Stimulated activated naive B cell treated with anti-CD40 and anti-IgM and Interleukin-4, amounts not matched to agents 10 μg/mL and 1 μg/mL and 100 μg/mL, for 72 hours (primary cell): ENCODE measurements at regions not wholly inside any gene's neighbourhood (a gene's known extent, or its start where the extent isn't known, plus 50 kb on each side); places are given as distances from the start of the nearest gene placed in this dataset.
A peak's percentile ranks its signal among the peaks of the same experiment; 100 is the strongest.

Source experiments
- ATAC-seq, 2 donors: fragments of 150-1000 bp; cut with Tn5 transposase; replicated peaks; 2 replicates each; pipeline ENCODE4 v1.10.0; 2021; ENCODE audit warnings: moderate library complexity in 1 of 2
- DNase-seq: peaks from one replicate; pipeline ENCODE4 v3.0.0; 2021
- H3K27ac Mint-ChIP-seq: one replicate; pipeline ENCODE4 v1.8.0; 2022; ENCODE audit warnings: mild to moderate bottlenecking, mixed read lengths
- H3K27me3 Mint-ChIP-seq, 2 donors: one replicate each; pipeline ENCODE4 v1.8.0; 2022; ENCODE audit warnings: mixed read lengths in 2 of 2
- H3K36me3 Mint-ChIP-seq, 2 donors: one replicate each; pipeline ENCODE4 v1.8.0; 2022; ENCODE audit warnings: mixed read lengths in 2 of 2, mild to moderate bottlenecking in 1 of 2
- H3K4me1 Mint-ChIP-seq, 2 donors: one replicate each; pipeline ENCODE4 v1.8.0; 2022; ENCODE audit warnings: mixed read lengths in 2 of 2, mild to moderate bottlenecking in 1 of 2
- H3K4me3 Mint-ChIP-seq, 2 donors: one replicate each; pipeline ENCODE4 v1.8.0; 2022; ENCODE audit warnings: mild to moderate bottlenecking in 2 of 2, mixed read lengths in 2 of 2, moderate library complexity in 1 of 2
- H3K9me3 Mint-ChIP-seq, 2 donors: one replicate each; pipeline ENCODE4 v1.8.0; 2022; ENCODE audit warnings: mixed read lengths in 2 of 2, mild to moderate bottlenecking in 1 of 2

GRCh38 chr15:85992224-85992623, 87.4 kb upstream of the AGBL1 start:
- DNase-seq (no peak), ATAC-seq (no peak)
- H3K27me3 Mint-ChIP-seq, result no peaks in the 10 kb centered on the region
- H3K4me3 Mint-ChIP-seq, result no peak overlapping the region
- peaks cover 0 to 4% of the 10 kb centered on the region in 2 donors for H3K4me1 Mint-ChIP-seq
- peaks cover 3% of the 10 kb centered on the region in 2 donors for H3K9me3 Mint-ChIP-seq
- H3K27ac Mint-ChIP-seq, result no peak overlapping the region
- no peaks in the 10 kb centered on the region for H3K36me3 Mint-ChIP-seq

- no peak for ATAC-seq
- no peak for DNase-seq
- no peaks in the 10 kb centered on the region for H3K36me3 Mint-ChIP-seq
- peaks cover 3% of the 10 kb centered on the region in 2 donors for H3K9me3 Mint-ChIP-seq
- peaks cover 0 to under 1% of the 10 kb centered on the region in 2 donors for H3K4me1 Mint-ChIP-seq
- no peak overlapping the region for H3K27ac Mint-ChIP-seq
- H3K4me3 Mint-ChIP-seq, result no peak overlapping the region
- no peaks in the 10 kb centered on the region for H3K27me3 Mint-ChIP-seq
These were observed 86.6 kb upstream of the AGBL1 start for GRCh38 chr15:85993116-85993515.

GRCh38 chr15:85997618-85998017, 82.1 kb upstream of the AGBL1 start:
- Mint-ChIP-seq H3K36me3 (no peaks in the 10 kb centered on the region), H3K9me3 (peaks cover 3% of the 10 kb centered on the region in 2 donors), H3K4me1 (no peaks in the 10 kb centered on the region), H3K4me3 (no peak overlapping the region), H3K27ac (no peak overlapping the region), H3K27me3 (peaks cover 0 to under 1% of the 10 kb centered on the region in 2 donors)
- no peak for DNase-seq
- ATAC-seq, result no peak

- Mint-ChIP-seq H3K9me3 (peaks cover under 1 to 5% of the 10 kb centered on the region in 2 donors), H3K36me3 (no peaks in the 10 kb centered on the region), H3K27ac (no peak overlapping the region), H3K4me3 (no peak overlapping the region), H3K4me1 (no peaks in the 10 kb centered on the region), H3K27me3 (peaks cover 3 to 10% of the 10 kb centered on the region in 2 donors)
- DNase-seq (no peak), ATAC-seq (no peak)
These were observed 80.0 kb upstream of the AGBL1 start for GRCh38 chr15:85999658-86000057.

GRCh38 chr15:86001200-86001599, 78.5 kb upstream of the AGBL1 start:
- no peak for ATAC-seq
- no peak for DNase-seq
- Mint-ChIP-seq H3K4me1 (no peaks in the 10 kb centered on the region), H3K9me3 (peaks cover 0 to 2% of the 10 kb centered on the region in 2 donors), H3K27ac (no peak overlapping the region), H3K36me3 (no peaks in the 10 kb centered on the region), H3K4me3 (no peak overlapping the region), H3K27me3 (peaks cover 3 to 10% of the 10 kb centered on the region in 2 donors)

GRCh38 chr15:86002444-86002843, 77.2 kb upstream of the AGBL1 start:
- no peak for DNase-seq
- H3K27me3 Mint-ChIP-seq, result peaks cover 3 to 10% of the 10 kb centered on the region in 2 donors
- no peak overlapping the region for H3K4me3 Mint-ChIP-seq
- no peak overlapping the region for H3K27ac Mint-ChIP-seq
- no peak for ATAC-seq
- no peaks in the 10 kb centered on the region for H3K36me3 Mint-ChIP-seq
- no peaks in the 10 kb centered on the region for H3K4me1 Mint-ChIP-seq
- H3K9me3 Mint-ChIP-seq, result peaks cover 0 to 2% of the 10 kb centered on the region in 2 donors

- Mint-ChIP-seq H3K27ac (no peak overlapping the region), H3K27me3 (peaks cover 3 to 10% of the 10 kb centered on the region in 2 donors), H3K36me3 (no peaks in the 10 kb centered on the region), H3K4me3 (no peak overlapping the region), H3K4me1 (peaks cover 0 to 5% of the 10 kb centered on the region in 2 donors), H3K9me3 (peaks cover 0 to 2% of the 10 kb centered on the region in 2 donors)
- DNase-seq (no peak), ATAC-seq (no peak)
These were observed 75.6 kb upstream of the AGBL1 start for GRCh38 chr15:86004061-86004460.

- no peak overlapping the region for H3K27ac Mint-ChIP-seq
- H3K9me3 Mint-ChIP-seq, result peaks cover 0 to 2% of the 10 kb centered on the region in 2 donors
- H3K27me3 Mint-ChIP-seq, result peaks cover 3 to 10% of the 10 kb centered on the region in 2 donors
- peaks cover 0 to 10% of the 10 kb centered on the region in 2 donors for H3K4me1 Mint-ChIP-seq
- ATAC-seq (no peak), DNase-seq (no peak)
- H3K4me3 Mint-ChIP-seq, result no peak overlapping the region
- no peaks in the 10 kb centered on the region for H3K36me3 Mint-ChIP-seq
These were observed 73.1 kb upstream of the AGBL1 start for GRCh38 chr15:86006546-86006945.

- peak; percentile 96 to 97 for ATAC-seq
- Mint-ChIP-seq H3K9me3 (no peaks in the 10 kb centered on the region), H3K27ac (no peak overlapping the region), H3K4me1 (peaks cover 0 to 10% of the 10 kb centered on the region in 2 donors), H3K4me3 (no peak overlapping the region), H3K36me3 (no peaks in the 10 kb centered on the region), H3K27me3 (no peaks in the 10 kb centered on the region)
- DNase-seq, result peak; percentile 26
These were observed 69.9 kb upstream of the AGBL1 start for GRCh38 chr15:86009727-86010126.

- H3K4me1 Mint-ChIP-seq, result peaks cover 0 to 10% of the 10 kb centered on the region in 2 donors
- DNase-seq, result no peak
- no peaks in the 10 kb centered on the region for H3K36me3 Mint-ChIP-seq
- H3K9me3 Mint-ChIP-seq, result no peaks in the 10 kb centered on the region
- ATAC-seq, result no peak
- H3K27me3 Mint-ChIP-seq, result no peaks in the 10 kb centered on the region
- H3K4me3 Mint-ChIP-seq, result no peak overlapping the region
- no peak overlapping the region for H3K27ac Mint-ChIP-seq
These were observed 69.3 kb upstream of the AGBL1 start for GRCh38 chr15:86010398-86010797.

GRCh38 chr15:86010891-86011290, 68.8 kb upstream of the AGBL1 start:
- no peak overlapping the region for H3K27ac Mint-ChIP-seq
- no peaks in the 10 kb centered on the region for H3K36me3 Mint-ChIP-seq
- H3K9me3 Mint-ChIP-seq, result no peaks in the 10 kb centered on the region
- H3K27me3 Mint-ChIP-seq, result no peaks in the 10 kb centered on the region
- H3K4me3 Mint-ChIP-seq, result no peak overlapping the region
- peaks cover 0 to 10% of the 10 kb centered on the region in 2 donors for H3K4me1 Mint-ChIP-seq
- DNase-seq, result no peak
- ATAC-seq, result no peak

GRCh38 chr15:86014016-86014415, 65.7 kb upstream of the AGBL1 start:
- ATAC-seq (no peak), DNase-seq (no peak)
- Mint-ChIP-seq H3K27ac (no peak overlapping the region), H3K27me3 (no peaks in the 10 kb centered on the region), H3K36me3 (no peaks in the 10 kb centered on the region), H3K4me1 (peaks cover 0 to 6% of the 10 kb centered on the region in 2 donors), H3K9me3 (no peaks in the 10 kb centered on the region), H3K4me3 (no peak overlapping the region)

- Mint-ChIP-seq H3K4me3 (no peak overlapping the region), H3K4me1 (no peaks in the 10 kb centered on the region), H3K27me3 (peaks cover 0 to 5% of the 10 kb centered on the region in 2 donors), H3K27ac (no peak overlapping the region), H3K36me3 (no peaks in the 10 kb centered on the region), H3K9me3 (no peaks in the 10 kb centered on the region)
- no peak for ATAC-seq
- DNase-seq, result no peak
These were observed 62.9 kb upstream of the AGBL1 start for GRCh38 chr15:86016750-86017149.

- no peaks in the 10 kb centered on the region for H3K4me1 Mint-ChIP-seq
- ATAC-seq (no peak), DNase-seq (no peak)
- no peak overlapping the region for H3K4me3 Mint-ChIP-seq
- H3K9me3 Mint-ChIP-seq, result no peaks in the 10 kb centered on the region
- H3K27me3 Mint-ChIP-seq, result peaks cover 5 to 6% of the 10 kb centered on the region in 2 donors
- H3K36me3 Mint-ChIP-seq, result no peaks in the 10 kb centered on the region
- no peak overlapping the region for H3K27ac Mint-ChIP-seq
These were observed 61.0 kb upstream of the AGBL1 start for GRCh38 chr15:86018679-86019078.

- Mint-ChIP-seq H3K36me3 (no peaks in the 10 kb centered on the region), H3K4me3 (no peak overlapping the region), H3K27ac (no peak overlapping the region), H3K4me1 (no peaks in the 10 kb centered on the region), H3K9me3 (no peaks in the 10 kb centered on the region), H3K27me3 (peaks cover 6 to 8% of the 10 kb centered on the region in 2 donors)
- ATAC-seq (no peak), DNase-seq (no peak)
These were observed 58.1 kb upstream of the AGBL1 start for GRCh38 chr15:86021281-86022264.
